ENCODE measurements at regions not wholly inside any gene's neighbourhood (a gene's known extent, or its start where the extent isn't known, plus 50 kb on each side); places are given as distances from the start of the nearest gene placed in this dataset.

GRCh38 chr3:191792580-191792979, 331.6 kb downstream of the PYDC2 start:
- Histone ChIP-seq H3K9ac (ENCODE audit: low read depth, low read length) (no peak overlapping the region), H3K4me1 (ENCODE audit: insufficient read depth, low read length) (no peaks in the 10 kb centered on the region), H3K36me3 (ENCODE audit: insufficient read depth, low read length) (no peaks in the 10 kb centered on the region), H3K9me3 (ENCODE audit: control insufficient read depth, insufficient read depth, low read length) (peaks cover 18% of the 10 kb centered on the region)

- Histone ChIP-seq H3K4me1 (ENCODE audit: insufficient read depth, low read length) (no peaks in the 10 kb centered on the region), H3K36me3 (ENCODE audit: insufficient read depth, low read length) (no peaks in the 10 kb centered on the region), H3K9ac (ENCODE audit: low read depth, low read length) (no peak overlapping the region), H3K9me3 (ENCODE audit: control insufficient read depth, insufficient read depth, low read length) (peaks cover 9% of the 10 kb centered on the region; the same call in 1 of the 2 replicates)
Measured at GRCh38 chr3:191795196-191795595, 334.2 kb downstream of the PYDC2 start.

GRCh38 chr3:191797271-191797670, 336.3 kb downstream of the PYDC2 start:
- Histone ChIP-seq H3K9me3 (ENCODE audit: control insufficient read depth, insufficient read depth, low read length) (peaks cover 2% of the 10 kb centered on the region; the same call in 1 of the 2 replicates), H3K4me1 (ENCODE audit: insufficient read depth, low read length) (no peaks in the 10 kb centered on the region), H3K36me3 (ENCODE audit: insufficient read depth, low read length) (no peaks in the 10 kb centered on the region), H3K9ac (ENCODE audit: low read depth, low read length) (no peak overlapping the region)

- Histone ChIP-seq H3K4me1 (ENCODE audit: insufficient read depth, low read length) (no peaks in the 10 kb centered on the region), H3K9ac (ENCODE audit: low read depth, low read length) (no peak overlapping the region), H3K9me3 (ENCODE audit: control insufficient read depth, insufficient read depth, low read length) (peaks cover 14% of the 10 kb centered on the region), H3K36me3 (ENCODE audit: insufficient read depth, low read length) (no peaks in the 10 kb centered on the region)
Measured at GRCh38 chr3:191802671-191803070, 341.7 kb downstream of the PYDC2 start.

GRCh38 chr3:191804935-191805334, 344.0 kb downstream of the PYDC2 start:
- Histone ChIP-seq H3K36me3 (ENCODE audit: insufficient read depth, low read length) (no peaks in the 10 kb centered on the region), H3K4me1 (ENCODE audit: insufficient read depth, low read length) (no peaks in the 10 kb centered on the region), H3K9me3 (ENCODE audit: control insufficient read depth, insufficient read depth, low read length) (peaks cover 14% of the 10 kb centered on the region), H3K9ac (ENCODE audit: low read depth, low read length) (no peak overlapping the region)

GRCh38 chr3:191808073-191808472, 347.1 kb downstream of the PYDC2 start:
- Histone ChIP-seq H3K4me1 (ENCODE audit: insufficient read depth, low read length) (no peaks in the 10 kb centered on the region), H3K9me3 (ENCODE audit: control insufficient read depth, insufficient read depth, low read length) (peaks cover 7% of the 10 kb centered on the region), H3K9ac (ENCODE audit: low read depth, low read length) (no peak overlapping the region), H3K36me3 (ENCODE audit: insufficient read depth, low read length) (no peaks in the 10 kb centered on the region)

GRCh38 chr3:191809326-191809949, 348.5 kb downstream of the PYDC2 start:
- peaks cover 3% of the 10 kb centered on the region for H3K9me3 ChIP-seq (ENCODE audit: control insufficient read depth, insufficient read depth, low read length)
- no peaks in the 10 kb centered on the region for H3K36me3 ChIP-seq (ENCODE audit: insufficient read depth, low read length)
- H3K9ac ChIP-seq (ENCODE audit: low read depth, low read length): no peak overlapping the region
- H3K4me1 ChIP-seq (ENCODE audit: insufficient read depth, low read length): no peaks in the 10 kb centered on the region

GRCh38 chr3:191813245-191813644, 352.3 kb downstream of the PYDC2 start:
- Histone ChIP-seq H3K4me1 (ENCODE audit: insufficient read depth, low read length) (no peaks in the 10 kb centered on the region), H3K9ac (ENCODE audit: low read depth, low read length) (no peak overlapping the region), H3K9me3 (ENCODE audit: control insufficient read depth, insufficient read depth, low read length) (no peaks in the 10 kb centered on the region; the same call in 1 of the 2 replicates), H3K36me3 (ENCODE audit: insufficient read depth, low read length) (no peaks in the 10 kb centered on the region)

GRCh38 chr3:191848818-191849217, 387.9 kb downstream of the PYDC2 start:
- H3K4me1 ChIP-seq (ENCODE audit: insufficient read depth, low read length): no peaks in the 10 kb centered on the region
- no peaks in the 10 kb centered on the region for H3K9me3 ChIP-seq (ENCODE audit: control insufficient read depth, insufficient read depth, low read length)
- H3K9ac ChIP-seq (ENCODE audit: low read depth, low read length): no peak overlapping the region
- no peaks in the 10 kb centered on the region for H3K36me3 ChIP-seq (ENCODE audit: insufficient read depth, low read length)

GRCh38 chr3:191859531-191859930, 398.6 kb downstream of the PYDC2 start:
- Histone ChIP-seq H3K9me3 (ENCODE audit: control insufficient read depth, insufficient read depth, low read length) (peaks cover 4% of the 10 kb centered on the region; the same call in 1 of the 2 replicates), H3K4me1 (ENCODE audit: insufficient read depth, low read length) (peaks cover 9% of the 10 kb centered on the region; the same call in 1 of the 2 replicates), H3K36me3 (ENCODE audit: insufficient read depth, low read length) (peaks cover 4% of the 10 kb centered on the region; the same call in 1 of the 2 replicates), H3K9ac (ENCODE audit: low read depth, low read length) (no peak overlapping the region)

GRCh38 chr3:191869738-191870415, 408.9 kb downstream of the PYDC2 start:
- no peak overlapping the region for H3K9ac ChIP-seq (ENCODE audit: low read depth, low read length)
- no peaks in the 10 kb centered on the region for H3K9me3 ChIP-seq (ENCODE audit: control insufficient read depth, insufficient read depth, low read length)

GRCh38 chr3:191873736-191874135, 412.8 kb downstream of the PYDC2 start:
- no peaks in the 10 kb centered on the region for H3K9me3 ChIP-seq (ENCODE audit: control insufficient read depth, insufficient read depth, low read length)
- H3K4me1 ChIP-seq (ENCODE audit: insufficient read depth, low read length): peaks cover 4% of the 10 kb centered on the region; the same call in 1 of the 2 replicates
- H3K9ac ChIP-seq (ENCODE audit: low read depth, low read length): no peak overlapping the region
- no peaks in the 10 kb centered on the region for H3K36me3 ChIP-seq (ENCODE audit: insufficient read depth, low read length)

More at GRCh38 chr3:191869738-191870415, 408.9 kb downstream of the PYDC2 start:
- Histone ChIP-seq H3K4me1 (ENCODE audit: insufficient read depth, low read length) (peaks cover 4% of the 10 kb centered on the region; the same call in 1 of the 2 replicates), H3K36me3 (ENCODE audit: insufficient read depth, low read length) (no peaks in the 10 kb centered on the region)

GRCh38 chr3:191882289-191882688, 421.3 kb downstream of the PYDC2 start:
- H3K9ac ChIP-seq (ENCODE audit: low read depth, low read length): no peak overlapping the region
- no peaks in the 10 kb centered on the region for H3K9me3 ChIP-seq (ENCODE audit: control insufficient read depth, insufficient read depth, low read length)
- H3K4me1 ChIP-seq (ENCODE audit: insufficient read depth, low read length): peaks cover 5% of the 10 kb centered on the region; the same call in 1 of the 2 replicates
- H3K36me3 ChIP-seq (ENCODE audit: insufficient read depth, low read length): no peaks in the 10 kb centered on the region

GRCh38 chr3:191884132-191884531, 423.2 kb downstream of the PYDC2 start:
- Histone ChIP-seq H3K4me1 (ENCODE audit: insufficient read depth, low read length) (peaks cover 8% of the 10 kb centered on the region; the same call in 1 of the 2 replicates), H3K9ac (ENCODE audit: low read depth, low read length) (no peak overlapping the region), H3K9me3 (ENCODE audit: control insufficient read depth, insufficient read depth, low read length) (no peaks in the 10 kb centered on the region), H3K36me3 (ENCODE audit: insufficient read depth, low read length) (no peaks in the 10 kb centered on the region)

- H3K36me3 ChIP-seq (ENCODE audit: insufficient read depth, low read length): no peaks in the 10 kb centered on the region
- H3K9ac ChIP-seq (ENCODE audit: low read depth, low read length): no peak overlapping the region
- H3K9me3 ChIP-seq (ENCODE audit: control insufficient read depth, insufficient read depth, low read length): no peaks in the 10 kb centered on the region
- H3K4me1 ChIP-seq (ENCODE audit: insufficient read depth, low read length): 0 out of 2 replicates have a peak, but pooled peaks cover 8% of the 10 kb centered on the region
Measured at GRCh38 chr3:191889106-191889505, 428.1 kb downstream of the PYDC2 start.

Data from ES-I3 (cell line).